Calu3 (cell line): ENCODE measurements at regions not wholly inside any gene's neighbourhood (a gene's known extent, or its start where the extent isn't known, plus 50 kb on each side); places are given as distances from the start of the nearest gene placed in this dataset.
A peak's percentile ranks its signal among the peaks of the same experiment; 100 is the strongest.
"Not testable (repeated sequence)": the region's sequence is repeated elsewhere in the genome, so short reads cannot be mapped to it uniquely, and the experiment has no call there.

Experiments
- BruUV-seq: library from RNA; stranded (reverse); fragments of 400-500 nt; replicated peaks from 2 replicates; lab custom pipeline; 2021; lab: Mats Ljungman, UMichigan
- CTCF ChIA-PET: fragments of 300-600 bp; sonication (Branson Sonifier 250); formaldehyde crosslinking; loops from one replicate; lab custom pipeline; 2022; ENCODE audit warnings: antibody characterized with exemption; lab: Charles Lee
- DNase-seq: peaks from one replicate; pipeline ENCODE4 v3.0.0; 2022
- H3K27ac Mint-ChIP-seq: one replicate; pipeline ENCODE4 v1.8.0; 2022; ENCODE audit warnings: mixed read lengths; ENCODE audit not compliant: unreplicated experiment
- H3K27me3 Mint-ChIP-seq: one replicate; pipeline ENCODE4 v1.8.0; 2022; ENCODE audit warnings: mixed read lengths; ENCODE audit not compliant: unreplicated experiment
- H3K36me3 Mint-ChIP-seq: one replicate; pipeline ENCODE4 v1.8.0; 2022; ENCODE audit warnings: mild to moderate bottlenecking, moderate library complexity, mixed read lengths; ENCODE audit not compliant: insufficient read depth, unreplicated experiment
- H3K4me1 Mint-ChIP-seq: one replicate; pipeline ENCODE4 v1.8.0; 2022; ENCODE audit warnings: mild to moderate bottlenecking, low read depth, mixed read lengths; ENCODE audit not compliant: unreplicated experiment
- H3K4me3 Mint-ChIP-seq: one replicate; pipeline ENCODE4 v1.8.0; 2022; ENCODE audit warnings: mild to moderate bottlenecking, low read depth, moderate library complexity, mixed read lengths; ENCODE audit not compliant: unreplicated experiment
- H3K9me3 Mint-ChIP-seq: one replicate; pipeline ENCODE4 v1.8.0; 2022; ENCODE audit warnings: low read depth, mixed read lengths; ENCODE audit not compliant: unreplicated experiment
- intact Hi-C: fragments of 100-400 bp; cut with micrococcal nuclease; formaldehyde crosslinking; loops from one replicate; pipeline ENCODE4 v1.10.0; 2022; ENCODE audit not compliant: unreplicated experiment
- TF ChIP-seq, protein P1 (sequence below): fragments of 200-600 bp; IDR thresholded peaks from one replicate; pipeline ENCODE4 v1.8.0; 2022; ENCODE audit warnings: antibody characterized with exemption; ENCODE audit not compliant: unreplicated experiment

DNA sequence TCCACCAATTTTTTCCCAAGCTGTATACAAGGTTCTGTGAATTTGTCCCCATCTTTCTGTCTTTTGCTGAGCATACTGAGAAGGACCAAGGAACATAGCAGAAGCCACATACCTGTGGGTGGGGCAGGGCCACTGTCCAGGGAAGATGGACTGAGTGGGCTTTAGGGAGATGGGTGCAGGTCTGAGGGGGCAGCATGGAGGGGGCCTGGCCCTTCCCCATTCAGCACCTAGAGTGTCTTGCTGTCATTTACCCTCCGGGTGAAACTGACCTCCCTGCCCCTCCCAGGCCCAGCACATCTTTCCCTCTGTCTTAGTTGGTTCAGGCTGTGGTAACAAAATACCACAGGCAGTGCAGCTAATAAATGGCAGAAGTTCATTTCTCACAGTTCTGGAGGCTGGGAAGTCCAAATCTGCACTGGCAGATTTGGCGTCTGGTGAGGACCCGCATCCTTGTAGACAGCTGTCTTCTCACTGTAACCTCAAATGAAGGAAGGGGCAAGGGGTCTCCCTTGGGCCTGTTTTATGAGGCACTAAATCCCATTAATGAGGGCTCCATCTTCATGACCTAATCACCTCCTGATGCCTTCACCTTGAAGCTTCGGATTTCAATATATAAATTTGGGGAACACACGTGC, 180.0 kb upstream of the SMAD3 start:
- no peaks in the 10 kb centered on the region for H3K9me3 Mint-ChIP-seq
- H3K27me3 Mint-ChIP-seq = no peaks in the 10 kb centered on the region
- no peak for DNase-seq
- peaks cover 37% of the 10 kb centered on the region for H3K4me1 Mint-ChIP-seq
- CTCF ChIA-PET = no interaction called here
- intact Hi-C loops = no loop called here
- BruUV-seq = no TSS peak
- peaks cover 13% of the 10 kb centered on the region for H3K36me3 Mint-ChIP-seq
- H3K4me3 Mint-ChIP-seq = no peak overlapping the region
- no peak overlapping the region for H3K27ac Mint-ChIP-seq
- TF ChIP-seq, protein P1, sequence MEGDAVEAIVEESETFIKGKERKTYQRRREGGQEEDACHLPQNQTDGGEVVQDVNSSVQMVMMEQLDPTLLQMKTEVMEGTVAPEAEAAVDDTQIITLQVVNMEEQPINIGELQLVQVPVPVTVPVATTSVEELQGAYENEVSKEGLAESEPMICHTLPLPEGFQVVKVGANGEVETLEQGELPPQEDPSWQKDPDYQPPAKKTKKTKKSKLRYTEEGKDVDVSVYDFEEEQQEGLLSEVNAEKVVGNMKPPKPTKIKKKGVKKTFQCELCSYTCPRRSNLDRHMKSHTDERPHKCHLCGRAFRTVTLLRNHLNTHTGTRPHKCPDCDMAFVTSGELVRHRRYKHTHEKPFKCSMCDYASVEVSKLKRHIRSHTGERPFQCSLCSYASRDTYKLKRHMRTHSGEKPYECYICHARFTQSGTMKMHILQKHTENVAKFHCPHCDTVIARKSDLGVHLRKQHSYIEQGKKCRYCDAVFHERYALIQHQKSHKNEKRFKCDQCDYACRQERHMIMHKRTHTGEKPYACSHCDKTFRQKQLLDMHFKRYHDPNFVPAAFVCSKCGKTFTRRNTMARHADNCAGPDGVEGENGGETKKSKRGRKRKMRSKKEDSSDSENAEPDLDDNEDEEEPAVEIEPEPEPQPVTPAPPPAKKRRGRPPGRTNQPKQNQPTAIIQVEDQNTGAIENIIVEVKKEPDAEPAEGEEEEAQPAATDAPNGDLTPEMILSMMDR = no peak

DNA sequence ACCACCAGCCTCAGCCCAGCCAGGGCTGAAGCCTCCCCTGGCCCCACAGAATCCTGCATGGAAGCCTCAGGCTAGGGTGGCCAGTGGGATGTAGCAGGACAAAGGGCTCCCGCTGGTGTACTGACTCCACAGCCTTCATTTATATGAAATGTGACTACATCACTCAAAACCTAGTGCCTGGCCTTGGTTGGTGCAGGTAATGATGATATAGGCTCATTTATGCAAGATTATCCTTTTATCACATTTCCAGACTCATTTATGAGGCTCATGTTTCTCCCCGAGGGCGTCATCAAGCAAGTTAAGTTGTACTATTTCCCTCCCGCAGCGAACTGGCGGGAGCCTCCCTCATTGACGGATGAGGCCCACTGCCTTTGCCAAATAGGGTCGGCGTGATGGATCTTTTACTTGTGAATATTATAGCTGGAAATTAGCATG, 179.1 kb upstream of the SMAD3 start:
- Mint-ChIP-seq H3K4me3 (no peak overlapping the region), H3K9me3 (no peaks in the 10 kb centered on the region), H3K4me1 (peaks cover 37% of the 10 kb centered on the region), H3K27me3 (no peaks in the 10 kb centered on the region), H3K36me3 (peaks cover 13% of the 10 kb centered on the region), H3K27ac (no peak overlapping the region)
- no TSS peak for BruUV-seq
- intact Hi-C loops = no loop called here
- TF ChIP-seq, protein P1 = no peak
- CTCF ChIA-PET = interaction anchor here (0.5 kb wide), 1 partner anchor 1803 kb away, joined by 5 read pairs; no protein-coding TSS in a partner anchor
- no peak for DNase-seq

DNA sequence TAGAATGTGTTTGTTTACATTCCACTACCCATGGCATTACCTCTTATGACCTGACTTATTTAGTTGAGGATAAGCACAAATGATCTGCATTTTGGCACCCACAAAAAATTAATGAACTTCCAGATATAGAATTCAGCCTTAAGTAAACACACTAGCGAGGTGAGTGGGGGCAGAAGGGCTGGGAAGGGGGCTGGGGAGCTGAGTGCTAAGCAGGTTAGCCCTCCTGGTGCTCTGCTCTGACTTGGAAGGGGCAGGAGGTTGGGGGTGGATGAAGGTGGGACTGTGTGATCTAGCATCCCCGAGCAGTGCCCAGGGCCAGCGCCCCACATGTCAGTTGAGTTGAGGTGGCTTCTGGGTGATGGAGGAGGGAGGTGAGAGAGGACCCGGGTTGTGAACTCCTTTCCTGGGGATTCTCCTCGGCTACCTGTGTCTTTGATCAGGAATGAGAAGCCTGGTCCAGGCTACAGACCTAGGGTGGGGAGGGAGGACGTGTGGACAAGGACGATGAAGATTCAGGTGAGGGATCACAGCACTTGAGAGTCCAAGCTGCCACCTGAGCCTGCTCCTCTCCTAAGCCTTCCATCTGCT, 178.6 kb upstream of the SMAD3 start:
- TF ChIP-seq, protein P1 = no peak
- no TSS peak for BruUV-seq
- CTCF ChIA-PET = no interaction called here
- no peaks in the 10 kb centered on the region for H3K27me3 Mint-ChIP-seq
- H3K9me3 Mint-ChIP-seq = no peaks in the 10 kb centered on the region
- intact Hi-C loops = no loop called here
- H3K4me1 Mint-ChIP-seq = peaks cover 36% of the 10 kb centered on the region
- no peak for DNase-seq
- no peak overlapping the region for H3K4me3 Mint-ChIP-seq
- H3K27ac Mint-ChIP-seq = no peak overlapping the region
- peaks cover 13% of the 10 kb centered on the region for H3K36me3 Mint-ChIP-seq

DNA sequence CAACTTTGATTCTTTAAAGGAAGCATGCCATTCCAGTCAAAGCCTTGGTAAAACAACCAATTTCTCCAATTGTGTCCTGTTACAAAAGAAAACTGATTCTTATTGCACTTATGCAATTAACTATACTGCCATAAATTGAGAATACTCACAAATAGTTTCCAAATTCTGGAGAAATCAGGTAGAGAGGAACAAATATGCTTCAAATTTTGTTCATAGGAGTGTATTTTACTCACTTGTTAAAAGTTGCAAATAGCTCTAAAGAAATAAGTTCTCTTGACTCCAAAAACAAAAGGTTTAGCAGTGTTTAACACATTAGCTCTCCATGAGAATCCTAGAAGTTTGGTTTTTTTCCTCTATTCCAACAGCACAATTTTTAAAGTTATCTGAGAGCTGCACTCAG, 176.1 kb upstream of the SMAD3 start:
- H3K9me3 Mint-ChIP-seq, CTCF ChIA-PET, intact Hi-C loops, DNase-seq, BruUV-seq, H3K27me3 Mint-ChIP-seq, H3K27ac Mint-ChIP-seq, H3K4me3 Mint-ChIP-seq, H3K36me3 Mint-ChIP-seq: not testable (repeated sequence)
- H3K4me1 Mint-ChIP-seq = peaks cover 11% of the 10 kb centered on the region

DNA sequence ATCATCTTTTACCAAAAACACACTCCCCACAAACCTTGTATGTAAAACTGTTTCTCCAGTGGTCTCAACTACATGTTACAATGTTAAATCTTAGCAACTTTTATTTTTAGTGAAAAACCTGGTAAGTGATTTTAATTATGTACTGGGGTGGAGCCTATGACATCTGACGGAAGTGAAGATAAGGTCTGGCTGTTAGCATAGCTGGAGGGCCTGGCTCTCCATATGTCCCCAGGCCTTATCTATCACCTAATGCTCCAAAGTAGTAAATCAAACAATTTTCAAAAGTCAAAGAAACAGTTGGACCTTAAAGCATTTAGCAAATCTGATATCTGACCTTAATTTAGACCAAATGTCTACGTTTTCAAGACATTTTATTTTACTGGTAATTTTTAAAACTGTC, 173.6 kb upstream of the SMAD3 start:
- CTCF ChIA-PET = no interaction called here
- no peak for DNase-seq
- H3K27me3 Mint-ChIP-seq = no peaks in the 10 kb centered on the region
- peak overlapping the region; percentile 6 for H3K27ac Mint-ChIP-seq
- H3K4me1 Mint-ChIP-seq = peaks cover 18% of the 10 kb centered on the region
- no TSS peak for BruUV-seq
- no peak overlapping the region for H3K4me3 Mint-ChIP-seq
- TF ChIP-seq, protein P1 = no peak
- intact Hi-C loops = no loop called here
- no peaks in the 10 kb centered on the region for H3K9me3 Mint-ChIP-seq
- H3K36me3 Mint-ChIP-seq = no peaks in the 10 kb centered on the region
